Fibroblast of the aortic adventitia (primary cell): ENCODE measurements at regions not wholly inside any gene's neighbourhood (a gene's known extent, or its start where the extent isn't known, plus 50 kb on each side); places are given as distances from the start of the nearest gene placed in this dataset.

Experiments used
- DNase-seq: peaks from one replicate; pipeline ENCODE4 v3.0.0-alpha.2; 2010; ENCODE audit warnings: low read depth
- H3K4me3 ChIP-seq: 2 replicates; pipeline ENCODE4 v1.5.1; 2011; ENCODE audit warnings: low read depth, mild to moderate bottlenecking, control low read depth, low read length, moderate library complexity
- CTCF ChIP-seq: IDR thresholded peaks from 2 replicates; pipeline ENCODE4 v1.5.1; 2011; ENCODE audit warnings: mild to moderate bottlenecking, low read length, control low read depth, inconsistent platforms; ENCODE audit not compliant: insufficient read depth

GRCh38 chr2:152924219-152924618, 205.8 kb downstream of the ARL6IP6 start:
- no peak for TF ChIP-seq CTCF
- DNase-seq, result no peak
- H3K4me3 ChIP-seq, result no peak overlapping the region

- DNase-seq, result no peak
These were observed 202.4 kb downstream of the ARL6IP6 start for GRCh38 chr2:152920846-152921245.

GRCh38 chr2:152910970-152911369, 192.6 kb downstream of the ARL6IP6 start:
- DNase-seq, result no peak
- TF ChIP-seq CTCF, result no peak
- H3K4me3 ChIP-seq, result no peak overlapping the region

More at GRCh38 chr2:152920846-152921245, 202.4 kb downstream of the ARL6IP6 start:
- no peak for TF ChIP-seq CTCF
- no peak overlapping the region for H3K4me3 ChIP-seq

- no peak overlapping the region for H3K4me3 ChIP-seq
- no peak for TF ChIP-seq CTCF
- no peak for DNase-seq
These were observed 188.6 kb downstream of the ARL6IP6 start for GRCh38 chr2:152907046-152907445.

- DNase-seq, result no peak
- no peak for TF ChIP-seq CTCF
- H3K4me3 ChIP-seq, result no peak overlapping the region
These were observed 175.6 kb downstream of the ARL6IP6 start for GRCh38 chr2:152894051-152894450.

GRCh38 chr2:152890736-152891135, 172.3 kb downstream of the ARL6IP6 start:
- no peak for TF ChIP-seq CTCF
- DNase-seq, result no peak
- no peak overlapping the region for H3K4me3 ChIP-seq

- no peak for TF ChIP-seq CTCF
- H3K4me3 ChIP-seq, result no peak overlapping the region
These were observed 165.6 kb downstream of the ARL6IP6 start for GRCh38 chr2:152883951-152884487.

More at GRCh38 chr2:152883951-152884487, 165.6 kb downstream of the ARL6IP6 start:
- no peak for DNase-seq
